Ovary (tissue), 3 donors: ENCODE measurements at regions not wholly inside any gene's neighbourhood (a gene's known extent, or its start where the extent isn't known, plus 50 kb on each side); places are given as distances from the start of the nearest gene placed in this dataset.

Source experiments
- EP300 ChIP-seq: sonication (generic); formaldehyde crosslinking; IDR thresholded peaks from one replicate; pipeline ENCODE4 v1.6.1; 2017; ENCODE audit warnings: antibody characterized with exemption
- TF ChIP-seq, protein P1 (sequence below), 3 donors: fragments of 450-650 bp in 2 of 3; fragments of 200-600 bp in 1 of 3; IDR thresholded peaks; one replicate each; pipeline versions ENCODE4 v1.5.1 to v1.8.0; 2016 to 2022; ENCODE audit warnings: antibody characterized with exemption in 3 of 3, mild to moderate bottlenecking in 1 of 3
- donor health status: DM: no; HTN: no; CAD: no.

GRCh38 chr12:46585854-46586621, 213.5 kb upstream of the SLC38A2 start:
- TF ChIP-seq EP300 = no peak
- TF ChIP-seq, protein P1, sequence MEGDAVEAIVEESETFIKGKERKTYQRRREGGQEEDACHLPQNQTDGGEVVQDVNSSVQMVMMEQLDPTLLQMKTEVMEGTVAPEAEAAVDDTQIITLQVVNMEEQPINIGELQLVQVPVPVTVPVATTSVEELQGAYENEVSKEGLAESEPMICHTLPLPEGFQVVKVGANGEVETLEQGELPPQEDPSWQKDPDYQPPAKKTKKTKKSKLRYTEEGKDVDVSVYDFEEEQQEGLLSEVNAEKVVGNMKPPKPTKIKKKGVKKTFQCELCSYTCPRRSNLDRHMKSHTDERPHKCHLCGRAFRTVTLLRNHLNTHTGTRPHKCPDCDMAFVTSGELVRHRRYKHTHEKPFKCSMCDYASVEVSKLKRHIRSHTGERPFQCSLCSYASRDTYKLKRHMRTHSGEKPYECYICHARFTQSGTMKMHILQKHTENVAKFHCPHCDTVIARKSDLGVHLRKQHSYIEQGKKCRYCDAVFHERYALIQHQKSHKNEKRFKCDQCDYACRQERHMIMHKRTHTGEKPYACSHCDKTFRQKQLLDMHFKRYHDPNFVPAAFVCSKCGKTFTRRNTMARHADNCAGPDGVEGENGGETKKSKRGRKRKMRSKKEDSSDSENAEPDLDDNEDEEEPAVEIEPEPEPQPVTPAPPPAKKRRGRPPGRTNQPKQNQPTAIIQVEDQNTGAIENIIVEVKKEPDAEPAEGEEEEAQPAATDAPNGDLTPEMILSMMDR (IDR thresholded peaks at IDR 0.05) = no peak
